Fibroblast of the aortic adventitia (primary cell): ENCODE measurements at regions not wholly inside any gene's neighbourhood (a gene's known extent, or its start where the extent isn't known, plus 50 kb on each side); places are given as distances from the start of the nearest gene placed in this dataset.
"Not testable (repeated sequence)": the region's sequence is repeated elsewhere in the genome, so short reads cannot be mapped to it uniquely, and the experiment has no call there.

Experiments used
- DNase-seq: peaks from one replicate; pipeline ENCODE4 v3.0.0-alpha.2; 2010; ENCODE audit warnings: low read depth
- H3K4me3 ChIP-seq: 2 replicates; pipeline ENCODE4 v1.5.1; 2011; ENCODE audit warnings: low read depth, mild to moderate bottlenecking, control low read depth, low read length, moderate library complexity
- CTCF ChIP-seq: IDR thresholded peaks from 2 replicates; pipeline ENCODE4 v1.5.1; 2011; ENCODE audit warnings: mild to moderate bottlenecking, low read length, control low read depth, inconsistent platforms; ENCODE audit not compliant: insufficient read depth

GRCh38 chrX:42290608-42291007 is 367.3 kb upstream of the CASK start:
- no peak overlapping the region for H3K4me3 ChIP-seq
- TF ChIP-seq CTCF, result peak; percentile 14
- peak; percentile 2 for DNase-seq

DNA sequence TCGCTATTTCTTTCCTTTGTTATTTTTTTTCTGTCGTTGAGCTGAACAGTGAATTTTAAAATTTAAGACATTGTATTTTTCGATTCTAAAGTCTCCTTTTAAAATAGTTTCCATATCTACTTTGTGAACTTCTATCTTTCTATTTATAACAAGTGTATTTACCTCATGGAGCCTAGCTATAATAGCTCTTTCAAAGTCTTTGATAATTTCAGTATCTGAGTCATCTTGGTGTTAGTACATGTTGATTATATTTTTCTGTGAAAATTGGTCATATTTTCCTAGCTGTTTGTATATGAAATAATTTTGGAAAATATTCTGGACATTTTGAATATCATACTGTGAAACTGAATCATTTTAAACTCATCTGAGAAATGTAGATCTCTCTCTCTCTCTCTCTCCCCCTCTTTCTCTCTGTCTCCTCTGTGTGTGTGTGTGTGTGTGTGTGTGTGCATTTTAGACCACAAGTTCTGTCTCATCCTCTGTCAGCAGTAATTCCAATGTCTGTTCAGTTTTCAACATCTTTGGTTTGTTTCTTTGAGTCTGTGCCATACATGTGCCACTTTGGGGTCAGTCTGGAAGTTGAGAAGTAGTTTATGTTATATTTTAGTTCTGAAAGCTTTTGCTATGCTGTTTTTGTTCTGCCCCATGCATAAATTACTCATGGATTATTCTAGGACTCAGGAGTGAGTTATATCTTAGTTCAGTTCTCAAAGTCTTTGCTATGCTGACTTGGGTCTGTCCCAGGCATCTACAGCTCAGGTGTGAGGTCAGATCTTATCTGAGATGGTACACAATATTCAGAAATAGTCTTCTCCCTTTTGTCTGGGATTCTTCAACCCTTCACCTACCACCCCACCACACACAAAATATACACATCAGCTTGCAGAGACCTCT is 366.4 kb upstream of the CASK start:
- no peak for DNase-seq
- no peak for TF ChIP-seq CTCF
- no peak overlapping the region for H3K4me3 ChIP-seq

DNA sequence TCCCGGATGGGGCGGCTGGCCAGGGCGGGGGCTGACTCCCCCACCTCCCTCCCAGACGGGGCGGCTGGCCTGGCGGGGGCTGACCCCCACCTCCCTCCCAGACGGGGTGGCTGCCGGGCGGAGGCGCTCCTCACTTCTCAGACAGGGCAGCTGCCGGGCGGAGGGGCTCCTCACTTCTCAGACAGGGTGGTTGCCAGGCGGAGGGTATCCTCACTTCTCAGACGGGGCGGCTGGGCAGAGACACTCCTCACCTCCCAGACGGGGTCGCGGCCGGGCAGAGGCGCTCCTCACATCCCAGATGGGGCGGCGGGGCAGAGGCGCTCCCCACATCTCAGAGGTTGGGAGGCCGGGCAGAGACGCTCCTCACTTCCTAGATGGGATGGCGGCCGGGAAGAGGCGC is 362.3 kb upstream of the CASK start:
- H3K4me3 ChIP-seq, DNase-seq: not testable (repeated sequence)

DNA sequence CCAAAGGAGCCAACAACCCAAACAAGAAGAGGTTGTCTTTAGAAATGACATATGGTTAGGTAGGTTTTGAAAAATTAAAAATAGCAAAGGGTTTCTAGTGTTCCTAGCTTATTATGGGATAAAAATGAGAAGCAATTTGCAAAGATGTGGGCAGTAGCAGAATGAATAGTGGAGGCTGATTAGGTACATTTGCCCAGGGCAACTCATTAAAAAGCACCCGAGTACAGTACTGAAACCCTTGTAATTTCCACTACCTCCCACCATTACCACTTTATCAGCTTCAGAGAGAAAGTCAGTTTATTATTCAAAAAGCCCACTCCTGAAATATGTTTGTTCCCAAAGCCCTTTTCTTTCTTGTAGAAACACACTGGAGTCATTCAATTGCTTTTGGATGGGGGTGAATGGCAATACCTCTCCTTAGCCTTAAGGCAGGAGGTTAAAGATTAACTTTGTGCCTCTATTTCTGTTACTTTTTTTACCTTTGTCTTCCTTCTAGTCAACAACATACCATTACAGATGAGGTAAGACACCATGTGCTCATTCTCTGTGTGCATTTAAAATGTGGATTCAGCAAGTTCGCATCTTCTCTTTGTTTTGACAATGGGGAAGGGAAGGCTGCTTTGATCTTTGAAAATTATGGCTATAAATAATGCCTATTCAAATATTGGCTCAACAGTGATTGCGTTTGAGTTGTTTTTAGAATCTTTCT is 353.8 kb upstream of the CASK start:
- TF ChIP-seq CTCF, result no peak
- H3K4me3 ChIP-seq, result no peak overlapping the region
- no peak for DNase-seq

- H3K4me3 ChIP-seq, result no peak overlapping the region
Observed at GRCh38 chrX:42274151-42274550, 350.8 kb upstream of the CASK start.

GRCh38 chrX:42273387-42273786 is 350.0 kb upstream of the CASK start:
- no peak overlapping the region for H3K4me3 ChIP-seq
- no peak for TF ChIP-seq CTCF
- DNase-seq, result no peak

More at GRCh38 chrX:42274151-42274550, 350.8 kb upstream of the CASK start:
- TF ChIP-seq CTCF, result no peak
- DNase-seq, result no peak

DNA sequence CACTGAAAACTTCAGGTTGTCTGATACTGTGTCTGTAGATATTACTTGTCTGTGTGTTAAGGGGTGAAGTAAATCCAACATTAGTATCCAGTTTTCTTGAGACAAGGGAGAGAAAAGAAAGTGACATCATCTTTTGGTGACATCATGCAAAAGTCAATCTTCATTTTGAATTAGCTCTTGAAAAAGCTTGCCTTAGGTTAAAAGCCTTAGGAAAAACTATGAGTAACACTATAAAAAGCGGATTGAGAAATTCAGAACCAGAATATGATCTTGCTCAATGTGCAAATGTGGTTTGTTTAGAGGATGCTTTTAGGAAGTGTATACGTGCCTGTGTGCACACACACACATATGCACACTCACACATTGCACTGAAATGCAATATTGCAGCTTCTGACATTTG is 345.8 kb upstream of the CASK start:
- no peak for DNase-seq
- H3K4me3 ChIP-seq, result no peak overlapping the region
- no peak for TF ChIP-seq CTCF
